ENCODE measurements at regions not wholly inside any gene's neighbourhood (a gene's known extent, or its start where the extent isn't known, plus 50 kb on each side); places are given as distances from the start of the nearest gene placed in this dataset.
A peak's percentile ranks its signal among the peaks of the same experiment; 100 is the strongest.

GRCh38 chr1:116231752-116232151 lies 120.6 kb downstream of the MAB21L3 start:
- DNase-seq (ENCODE audit: low spot score) = no peak
- FAIRE-seq = no peak

GRCh38 chr1:116232989-116233514 lies 121.9 kb downstream of the MAB21L3 start:
- DNase-seq (ENCODE audit: low spot score) = no peak
- FAIRE-seq = no peak

GRCh38 chr1:116234429-116234828 lies 123.2 kb downstream of the MAB21L3 start:
- DNase-seq (ENCODE audit: low spot score) = no peak
- FAIRE-seq = no peak

- DNase-seq (ENCODE audit: low spot score) (no peak), FAIRE-seq (no peak)
These were observed 128.7 kb downstream of the MAB21L3 start for GRCh38 chr1:116239916-116240315.

- DNase-seq (ENCODE audit: low spot score) (no peak), FAIRE-seq (no peak)
These were observed 130.3 kb upstream of the ATP1A1 start for GRCh38 chr1:116242741-116243140.

- FAIRE-seq = no peak
These were observed 129.6 kb upstream of the ATP1A1 start for GRCh38 chr1:116243333-116244054.

GRCh38 chr1:116246174-116246573 lies 126.9 kb upstream of the ATP1A1 start:
- FAIRE-seq = no peak
- DNase-seq (ENCODE audit: low spot score) = no peak

More at GRCh38 chr1:116243333-116244054, 129.6 kb upstream of the ATP1A1 start:
- DNase-seq (ENCODE audit: low spot score) = no peak

- no peak for DNase-seq (ENCODE audit: low spot score)
- no peak for FAIRE-seq
These were observed 120.8 kb upstream of the ATP1A1 start for GRCh38 chr1:116252271-116252670.

GRCh38 chr1:116252785-116253184 lies 120.3 kb upstream of the ATP1A1 start:
- DNase-seq (ENCODE audit: low spot score) = no peak
- FAIRE-seq = no peak

- no peak for FAIRE-seq
These were observed 119.3 kb upstream of the ATP1A1 start for GRCh38 chr1:116253566-116254382.

GRCh38 chr1:116254776-116255175 lies 118.3 kb upstream of the ATP1A1 start:
- DNase-seq (ENCODE audit: low spot score) = no peak
- FAIRE-seq = peak; percentile 44

More at GRCh38 chr1:116253566-116254382, 119.3 kb upstream of the ATP1A1 start:
- DNase-seq (ENCODE audit: low spot score) = no peak

- DNase-seq (ENCODE audit: low spot score) = peak; percentile 21
- FAIRE-seq = no peak
These were observed 117.4 kb upstream of the ATP1A1 start for GRCh38 chr1:116255486-116256285.

- FAIRE-seq (peak; percentile 27), DNase-seq (ENCODE audit: low spot score) (peak; percentile 68)
These were observed 116.8 kb upstream of the ATP1A1 start for GRCh38 chr1:116256286-116256649.

GRCh38 chr1:116256875-116257274 lies 116.2 kb upstream of the ATP1A1 start:
- FAIRE-seq (no peak), DNase-seq (ENCODE audit: low spot score) (no peak)

GRCh38 chr1:116257341-116257767 lies 115.7 kb upstream of the ATP1A1 start:
- no peak for FAIRE-seq

GRCh38 chr1:116257836-116258235 lies 115.2 kb upstream of the ATP1A1 start:
- DNase-seq (ENCODE audit: low spot score) (no peak), FAIRE-seq (no peak)

More at GRCh38 chr1:116257341-116257767, 115.7 kb upstream of the ATP1A1 start:
- DNase-seq (ENCODE audit: low spot score) = no peak

GRCh38 chr1:116258668-116259419 lies 114.2 kb upstream of the ATP1A1 start:
- DNase-seq (ENCODE audit: low spot score) = no peak
- no peak for FAIRE-seq

GRCh38 chr1:116259663-116260062 lies 113.4 kb upstream of the ATP1A1 start:
- FAIRE-seq (no peak), DNase-seq (ENCODE audit: low spot score) (peak; percentile 58)

- no peak for FAIRE-seq
These were observed 112.9 kb upstream of the ATP1A1 start for GRCh38 chr1:116260115-116260514.

GRCh38 chr1:116260621-116261020 lies 112.4 kb upstream of the ATP1A1 start:
- DNase-seq (ENCODE audit: low spot score) (no peak), FAIRE-seq (no peak)

More at GRCh38 chr1:116260115-116260514, 112.9 kb upstream of the ATP1A1 start:
- no peak for DNase-seq (ENCODE audit: low spot score)

- FAIRE-seq (no peak), DNase-seq (ENCODE audit: low spot score) (no peak)
These were observed 111.8 kb upstream of the ATP1A1 start for GRCh38 chr1:116261227-116261626.

Measured in RCC 7860 (cell line).